A673 (cell line): ENCODE measurements at regions not wholly inside any gene's neighbourhood (a gene's known extent, or its start where the extent isn't known, plus 50 kb on each side); places are given as distances from the start of the nearest gene placed in this dataset.

ENCODE experiments used
- EZH2 ChIP-seq: fragments of 200-600 bp; sonication (generic); IDR thresholded peaks from 2 replicates; pipeline ENCODE4 v1.6.1; 2017; ENCODE audit warnings: borderline replicate concordance, low read depth, mild to moderate bottlenecking, mixed read lengths, antibody characterized with exemption, low read length; ENCODE audit not compliant: poor library complexity, severe bottlenecking
- TF ChIP-seq, protein P1 (sequence below): fragments of 300-800, 200-600 bp; sonication (generic); conservative IDR thresholded peaks from 2 replicates; pipeline ENCODE4 v1.5.1; 2017; ENCODE audit warnings: low read depth, mild to moderate bottlenecking, antibody characterized with exemption, low read length, moderate library complexity, mixed read lengths

DNA sequence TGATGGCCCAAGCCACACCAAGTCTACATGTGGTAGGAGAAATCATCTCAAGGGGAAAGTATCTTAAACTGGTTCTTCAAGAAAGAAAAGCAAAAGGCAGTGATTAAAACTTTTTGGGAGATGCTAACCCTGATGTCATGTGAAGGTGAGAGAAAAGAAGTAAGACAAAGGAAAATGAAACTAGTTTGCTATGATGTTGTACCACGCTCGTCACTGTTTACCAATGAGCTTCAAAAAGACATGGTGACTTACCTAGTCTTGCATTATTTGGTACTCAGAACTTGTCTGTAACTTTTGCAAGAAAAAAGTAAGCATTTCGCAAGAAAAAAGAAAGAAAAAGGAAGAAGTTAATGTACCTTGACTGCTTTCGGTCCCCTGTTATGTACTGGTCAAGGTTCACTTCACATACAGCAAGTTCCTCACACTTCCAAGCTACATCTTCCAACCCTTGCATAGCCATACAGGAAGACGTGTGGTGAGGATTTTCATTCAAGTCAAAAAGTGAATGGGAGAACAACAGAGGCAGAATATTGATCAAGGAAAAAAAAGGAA, 739.3 kb downstream of the NR2F1-AS1 start:
- TF ChIP-seq EZH2: no peak
- TF ChIP-seq, protein P1, sequence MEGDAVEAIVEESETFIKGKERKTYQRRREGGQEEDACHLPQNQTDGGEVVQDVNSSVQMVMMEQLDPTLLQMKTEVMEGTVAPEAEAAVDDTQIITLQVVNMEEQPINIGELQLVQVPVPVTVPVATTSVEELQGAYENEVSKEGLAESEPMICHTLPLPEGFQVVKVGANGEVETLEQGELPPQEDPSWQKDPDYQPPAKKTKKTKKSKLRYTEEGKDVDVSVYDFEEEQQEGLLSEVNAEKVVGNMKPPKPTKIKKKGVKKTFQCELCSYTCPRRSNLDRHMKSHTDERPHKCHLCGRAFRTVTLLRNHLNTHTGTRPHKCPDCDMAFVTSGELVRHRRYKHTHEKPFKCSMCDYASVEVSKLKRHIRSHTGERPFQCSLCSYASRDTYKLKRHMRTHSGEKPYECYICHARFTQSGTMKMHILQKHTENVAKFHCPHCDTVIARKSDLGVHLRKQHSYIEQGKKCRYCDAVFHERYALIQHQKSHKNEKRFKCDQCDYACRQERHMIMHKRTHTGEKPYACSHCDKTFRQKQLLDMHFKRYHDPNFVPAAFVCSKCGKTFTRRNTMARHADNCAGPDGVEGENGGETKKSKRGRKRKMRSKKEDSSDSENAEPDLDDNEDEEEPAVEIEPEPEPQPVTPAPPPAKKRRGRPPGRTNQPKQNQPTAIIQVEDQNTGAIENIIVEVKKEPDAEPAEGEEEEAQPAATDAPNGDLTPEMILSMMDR: no peak
